Upper lobe of left lung (tissue), 4 donors: ENCODE measurements at regions not wholly inside any gene's neighbourhood (a gene's known extent, or its start where the extent isn't known, plus 50 kb on each side); places are given as distances from the start of the nearest gene placed in this dataset.

Experiments
- POLR2A ChIP-seq, 4 donors: fragments of 450-650 bp; IDR thresholded peaks; one replicate each; pipeline ENCODE4 v1.5.1; 2016 to 2017; ENCODE audit warnings: antibody characterized with exemption in 4 of 4, mild to moderate bottlenecking in 2 of 4
- TF ChIP-seq, protein P1 (sequence below), 6 experiments: fragments of 450-650 bp in 4 of 6; fragments of 200-600 bp in 2 of 6; sonication (generic) in 2 of 6; IDR thresholded peaks; one replicate each; pipeline ENCODE4 v1.5.1; 2016 to 2019; ENCODE audit warnings: antibody characterized with exemption in 6 of 6

DNA sequence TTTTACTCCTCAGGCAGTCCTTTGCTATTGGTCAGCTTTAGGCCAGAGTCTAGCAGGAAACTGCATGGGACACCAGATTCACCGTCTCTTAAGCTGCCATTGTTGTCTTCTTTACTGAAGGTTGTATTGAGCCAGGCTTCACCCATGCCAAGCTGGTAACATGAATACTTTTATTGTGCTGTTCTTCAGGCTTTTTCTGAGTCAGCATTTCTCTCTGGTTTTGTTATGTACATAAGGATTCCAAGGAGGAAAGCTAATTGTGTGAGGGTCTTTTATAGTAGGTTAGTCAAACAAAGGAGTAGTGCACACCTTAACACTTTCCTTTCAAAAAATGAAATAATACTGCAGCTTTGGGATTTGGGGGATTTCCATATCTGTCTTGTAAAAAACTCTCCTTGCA, 252.8 kb downstream of the JRKL start:
- TF ChIP-seq, protein P1, sequence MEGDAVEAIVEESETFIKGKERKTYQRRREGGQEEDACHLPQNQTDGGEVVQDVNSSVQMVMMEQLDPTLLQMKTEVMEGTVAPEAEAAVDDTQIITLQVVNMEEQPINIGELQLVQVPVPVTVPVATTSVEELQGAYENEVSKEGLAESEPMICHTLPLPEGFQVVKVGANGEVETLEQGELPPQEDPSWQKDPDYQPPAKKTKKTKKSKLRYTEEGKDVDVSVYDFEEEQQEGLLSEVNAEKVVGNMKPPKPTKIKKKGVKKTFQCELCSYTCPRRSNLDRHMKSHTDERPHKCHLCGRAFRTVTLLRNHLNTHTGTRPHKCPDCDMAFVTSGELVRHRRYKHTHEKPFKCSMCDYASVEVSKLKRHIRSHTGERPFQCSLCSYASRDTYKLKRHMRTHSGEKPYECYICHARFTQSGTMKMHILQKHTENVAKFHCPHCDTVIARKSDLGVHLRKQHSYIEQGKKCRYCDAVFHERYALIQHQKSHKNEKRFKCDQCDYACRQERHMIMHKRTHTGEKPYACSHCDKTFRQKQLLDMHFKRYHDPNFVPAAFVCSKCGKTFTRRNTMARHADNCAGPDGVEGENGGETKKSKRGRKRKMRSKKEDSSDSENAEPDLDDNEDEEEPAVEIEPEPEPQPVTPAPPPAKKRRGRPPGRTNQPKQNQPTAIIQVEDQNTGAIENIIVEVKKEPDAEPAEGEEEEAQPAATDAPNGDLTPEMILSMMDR (IDR thresholded peaks at IDR 0.05) = no peak
- no peak for TF ChIP-seq POLR2A (IDR thresholded peaks at IDR 0.05)
